ENCODE measurements at regions not wholly inside any gene's neighbourhood (a gene's known extent, or its start where the extent isn't known, plus 50 kb on each side); places are given as distances from the start of the nearest gene placed in this dataset.

GRCh38 chr3:13132281-13132680, 59.1 kb upstream of the IQSEC1 start:
- intact Hi-C loops (cut with DNase I), result no loop called here
- ATAC-seq (no peak), DNase-seq (no peak)
- Histone ChIP-seq H3K27me3 (peaks cover 0 to 19% of the 10 kb centered on the region in 2 donors), H3K36me3 (no peaks in the 10 kb centered on the region), H3K9me3 (no peaks in the 10 kb centered on the region), H3K27ac (no peak overlapping the region), H3K4me1 (no peaks in the 10 kb centered on the region), H3K4me3 (no peak overlapping the region)
- no peak for TF ChIP-seq CTCF (IDR thresholded peaks at IDR 0.05)

- Histone ChIP-seq H3K27me3 (peaks cover 0 to 2% of the 10 kb centered on the region in 2 donors), H3K9me3 (no peaks in the 10 kb centered on the region), H3K27ac (no peak overlapping the region), H3K4me1 (no peaks in the 10 kb centered on the region), H3K36me3 (no peaks in the 10 kb centered on the region), H3K4me3 (no peak overlapping the region)
- intact Hi-C loops (cut with DNase I), result no loop called here
- ATAC-seq (no peak), DNase-seq (no peak)
- no peak for TF ChIP-seq CTCF (IDR thresholded peaks at IDR 0.05)
These were observed 57.4 kb upstream of the IQSEC1 start for GRCh38 chr3:13130464-13131193.

GRCh38 chr3:13125092-13126015, 52.1 kb upstream of the IQSEC1 start:
- intact Hi-C loops (cut with DNase I), result no loop called here
- TF ChIP-seq CTCF (IDR thresholded peaks at IDR 0.05), result no peak
- Histone ChIP-seq H3K36me3 (no peaks in the 10 kb centered on the region), H3K4me3 (no peak overlapping the region), H3K27me3 (no peaks in the 10 kb centered on the region), H3K27ac (no peak overlapping the region), H3K4me1 (no peaks in the 10 kb centered on the region), H3K9me3 (no peaks in the 10 kb centered on the region)
- DNase-seq, result peak in 1 of 4 donors; percentile 59
- no peak for ATAC-seq

GRCh38 chr3:13124631-13125030, 51.4 kb upstream of the IQSEC1 start:
- H3K9me3 ChIP-seq, result no peaks in the 10 kb centered on the region
- H3K27me3 ChIP-seq, result peaks cover 0 to 5% of the 10 kb centered on the region in 2 donors
- no peaks in the 10 kb centered on the region for H3K36me3 ChIP-seq
- no peak overlapping the region for H3K4me3 ChIP-seq
- intact Hi-C loops (cut with DNase I), result no loop called here
- no peak for TF ChIP-seq CTCF (IDR thresholded peaks at IDR 0.05)
- ATAC-seq (no peak), DNase-seq (peak in 1 of 4 donors; percentile 52)
- H3K4me1 ChIP-seq, result no peaks in the 10 kb centered on the region
- H3K27ac ChIP-seq, result no peak overlapping the region

- Histone ChIP-seq H3K36me3 (no peaks in the 10 kb centered on the region), H3K27me3 (peaks cover 0 to 10% of the 10 kb centered on the region in 2 donors), H3K27ac (no peak overlapping the region), H3K4me1 (no peaks in the 10 kb centered on the region), H3K9me3 (no peaks in the 10 kb centered on the region), H3K4me3 (no peak overlapping the region)
- ATAC-seq, result no peak
- peak in 1 of 4 donors; percentile 36 for DNase-seq
- intact Hi-C loops (cut with DNase I), result no loop called here
- no peak for TF ChIP-seq CTCF (IDR thresholded peaks at IDR 0.05)
These were observed 50.5 kb upstream of the IQSEC1 start for GRCh38 chr3:13123765-13124164.
